ENCODE measurements at regions not wholly inside any gene's neighbourhood (a gene's known extent, or its start where the extent isn't known, plus 50 kb on each side); places are given as distances from the start of the nearest gene placed in this dataset.

GRCh38 chr13:75931116-75931515, 295.0 kb downstream of the LMO7 start:
- Mint-ChIP-seq H3K9me3 (no peaks in the 10 kb centered on the region), H3K27ac (no peak overlapping the region), H3K4me3 (no peak overlapping the region), H3K27me3 (peaks cover 13% of the 10 kb centered on the region), H3K4me1 (ENCODE audit: low read depth) (no peaks in the 10 kb centered on the region), H3K36me3 (ENCODE audit: low read depth) (no peaks in the 10 kb centered on the region)
- no peaks in the 10 kb centered on the region for H3K36me3 ChIP-seq (ENCODE audit: insufficient read depth, low read length)
- ChIA-PET CTCF (no interaction called here), POLR2A (no interaction called here)
- intact Hi-C loops (cut with DNase I, micrococcal nuclease), result no loop called here
- H3K9me3 ChIP-seq (ENCODE audit: control insufficient read depth in 1 of 2, insufficient read depth in 1 of 2, low read length in 2 of 2), result no peaks in the 10 kb centered on the region
- no peak for TF ChIP-seq CTCF (IDR thresholded peaks at IDR 0.05)
- DNase-seq, result no peak
- ATAC-seq (ENCODE audit: poor library complexity), result no peak
- no peak overlapping the region for H3K4me3 ChIP-seq (ENCODE audit: low read length)
- no peak overlapping the region for H3K27ac ChIP-seq (ENCODE audit: low read depth in 1 of 2, low read length in 2 of 2)
- H3K27me3 ChIP-seq (ENCODE audit: control insufficient read depth in 1 of 2, insufficient read depth in 2 of 2, low read length in 2 of 2), result peaks cover 0 to 4% of the 10 kb centered on the region in 2 experiments
- no peaks in the 10 kb centered on the region for H3K4me1 ChIP-seq (ENCODE audit: insufficient read depth, low read length)

GRCh38 chr13:75929076-75929475, 292.9 kb downstream of the LMO7 start:
- Histone ChIP-seq H3K4me1 (ENCODE audit: insufficient read depth, low read length) (no peaks in the 10 kb centered on the region), H3K4me3 (ENCODE audit: low read length) (no peak overlapping the region), H3K27ac (ENCODE audit: low read depth in 1 of 2, low read length in 2 of 2) (no peak overlapping the region), H3K36me3 (ENCODE audit: insufficient read depth, low read length) (no peaks in the 10 kb centered on the region), H3K9me3 (ENCODE audit: control insufficient read depth in 1 of 2, insufficient read depth in 1 of 2, low read length in 2 of 2) (no peaks in the 10 kb centered on the region), H3K27me3 (ENCODE audit: control insufficient read depth in 1 of 2, insufficient read depth in 2 of 2, low read length in 2 of 2) (peaks cover 0 to 4% of the 10 kb centered on the region in 2 experiments)
- no peaks in the 10 kb centered on the region for H3K4me1 Mint-ChIP-seq (ENCODE audit: low read depth)
- H3K4me3 Mint-ChIP-seq, result no peak overlapping the region
- peaks cover 9% of the 10 kb centered on the region for H3K27me3 Mint-ChIP-seq
- no peaks in the 10 kb centered on the region for H3K36me3 Mint-ChIP-seq (ENCODE audit: low read depth)
- no peaks in the 10 kb centered on the region for H3K9me3 Mint-ChIP-seq
- intact Hi-C loops (cut with DNase I, micrococcal nuclease), result no loop called here
- TF ChIP-seq CTCF (IDR thresholded peaks at IDR 0.05), result no peak
- CTCF ChIA-PET, result no interaction called here
- POLR2A ChIA-PET, result no interaction called here
- ATAC-seq (ENCODE audit: poor library complexity) (no peak), DNase-seq (no peak)
- no peak overlapping the region for H3K27ac Mint-ChIP-seq

GRCh38 chr13:75927183-75927669, 291.1 kb downstream of the LMO7 start:
- Histone ChIP-seq H3K27ac (ENCODE audit: low read depth in 1 of 2, low read length in 2 of 2) (no peak overlapping the region), H3K27me3 (ENCODE audit: control insufficient read depth in 1 of 2, insufficient read depth in 2 of 2, low read length in 2 of 2) (peaks cover 0 to 4% of the 10 kb centered on the region in 2 experiments), H3K36me3 (ENCODE audit: insufficient read depth, low read length) (no peaks in the 10 kb centered on the region), H3K4me3 (ENCODE audit: low read length) (no peak overlapping the region), H3K4me1 (ENCODE audit: insufficient read depth, low read length) (no peaks in the 10 kb centered on the region), H3K9me3 (ENCODE audit: control insufficient read depth in 1 of 2, insufficient read depth in 1 of 2, low read length in 2 of 2) (no peaks in the 10 kb centered on the region)
- DNase-seq, result no peak
- H3K9me3 Mint-ChIP-seq, result no peaks in the 10 kb centered on the region
- intact Hi-C loops (cut with DNase I, micrococcal nuclease), result no loop called here
- peaks cover 4% of the 10 kb centered on the region for H3K27me3 Mint-ChIP-seq
- ATAC-seq (ENCODE audit: poor library complexity), result no peak
- no peak overlapping the region for H3K4me3 Mint-ChIP-seq
- no peak overlapping the region for H3K27ac Mint-ChIP-seq
- no peak for TF ChIP-seq CTCF (IDR thresholded peaks at IDR 0.05)
- CTCF ChIA-PET, result no interaction called here
- POLR2A ChIA-PET, result no interaction called here
- H3K36me3 Mint-ChIP-seq (ENCODE audit: low read depth), result no peaks in the 10 kb centered on the region
- no peaks in the 10 kb centered on the region for H3K4me1 Mint-ChIP-seq (ENCODE audit: low read depth)
